GM12875 (cell line): ENCODE measurements at regions not wholly inside any gene's neighbourhood (a gene's known extent, or its start where the extent isn't known, plus 50 kb on each side); places are given as distances from the start of the nearest gene placed in this dataset.

ENCODE experiments used
- H3K4me3 ChIP-seq: one replicate; pipeline ENCODE4 v1.5.1; 2011; ENCODE audit warnings: low read depth, low read length, control low read depth
- CTCF ChIP-seq: IDR thresholded peaks from 2 replicates; pipeline ENCODE4 v1.5.1; 2011; ENCODE audit warnings: low read depth, mild to moderate bottlenecking, control low read depth, inconsistent platforms, low read length, moderate library complexity, borderline replicate concordance; ENCODE audit not compliant: insufficient read depth

DNA sequence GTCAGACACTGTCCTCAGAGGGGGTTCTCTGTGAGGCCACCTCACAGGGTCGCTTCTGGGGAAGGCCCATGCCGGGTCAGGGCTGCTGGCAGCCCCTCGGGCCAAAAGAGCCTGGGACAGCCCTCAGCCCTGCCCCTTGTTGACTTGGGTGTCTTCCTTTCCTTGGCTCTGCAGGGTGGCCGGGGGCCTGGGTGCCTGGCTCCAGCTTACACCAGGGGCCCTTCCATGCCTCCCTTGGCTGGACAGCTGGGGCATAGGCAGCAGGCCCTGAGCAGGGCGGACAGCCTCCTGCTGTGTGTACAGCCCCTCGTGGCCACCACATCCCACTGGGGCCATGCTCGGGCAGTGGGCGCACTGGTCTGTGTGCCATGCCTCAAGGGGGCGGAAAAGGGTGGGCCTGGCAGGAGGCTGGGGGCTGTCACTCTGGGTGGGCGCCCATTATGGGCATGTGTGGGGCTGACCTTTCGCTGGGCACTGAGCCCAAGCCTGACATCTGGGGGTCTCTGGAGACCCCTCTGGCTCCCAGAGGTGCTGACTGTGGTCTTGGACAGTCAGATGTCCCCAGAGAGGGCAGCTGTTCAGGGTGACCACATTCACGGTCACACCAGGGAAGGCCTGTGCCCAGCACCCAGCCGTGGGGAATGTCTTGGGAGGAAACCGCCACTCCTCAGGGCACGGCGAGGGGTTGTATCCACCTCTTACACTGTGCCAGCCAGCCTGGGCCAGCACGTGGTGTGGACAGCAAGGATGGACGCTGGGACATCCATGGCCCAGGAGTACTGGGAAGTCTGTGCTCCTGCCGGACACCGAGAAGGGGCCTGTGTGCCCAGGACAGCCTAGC is 313.3 kb downstream of the TMEM121 start:
- TF ChIP-seq CTCF: no peak
- H3K4me3 ChIP-seq: no peak overlapping the region

DNA sequence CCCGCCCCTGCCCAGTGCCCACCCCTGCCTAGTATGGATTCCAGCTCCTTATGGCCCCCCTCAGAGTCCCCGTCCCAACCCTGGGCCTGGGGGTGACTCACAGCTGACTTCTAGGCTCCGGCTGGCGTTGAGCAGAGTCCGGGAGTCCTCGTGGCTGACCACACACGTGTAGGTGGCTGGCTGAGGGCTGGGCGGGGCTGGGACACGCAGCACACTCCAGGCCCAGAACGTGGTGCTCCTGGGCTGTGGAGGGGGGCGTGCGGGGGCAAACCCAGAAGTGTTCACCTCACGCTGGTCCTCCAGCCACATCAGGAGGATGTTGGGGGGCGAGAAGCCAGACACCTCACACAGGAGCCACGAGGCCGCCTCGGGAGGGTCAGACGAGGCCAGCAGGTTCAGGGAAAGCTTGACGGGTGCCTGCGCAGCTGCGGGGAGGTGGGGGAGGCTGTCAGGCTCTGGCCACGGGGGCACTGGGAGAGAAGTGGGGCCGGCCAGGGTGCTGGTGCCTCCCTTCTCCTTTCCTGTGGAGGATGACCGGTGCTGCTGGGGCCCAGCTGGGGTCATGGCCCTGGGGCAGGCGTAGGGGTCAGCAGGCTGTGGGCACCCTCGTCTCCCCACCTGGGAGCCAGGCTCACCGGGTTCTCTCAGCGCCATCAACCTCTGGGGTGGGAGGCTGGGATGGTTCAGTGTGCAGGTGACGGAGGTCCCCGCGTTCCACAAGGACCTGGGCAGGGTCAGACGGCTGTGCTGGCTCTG is 314.1 kb downstream of the TMEM121 start:
- no peak for TF ChIP-seq CTCF
- no peak overlapping the region for H3K4me3 ChIP-seq

DNA sequence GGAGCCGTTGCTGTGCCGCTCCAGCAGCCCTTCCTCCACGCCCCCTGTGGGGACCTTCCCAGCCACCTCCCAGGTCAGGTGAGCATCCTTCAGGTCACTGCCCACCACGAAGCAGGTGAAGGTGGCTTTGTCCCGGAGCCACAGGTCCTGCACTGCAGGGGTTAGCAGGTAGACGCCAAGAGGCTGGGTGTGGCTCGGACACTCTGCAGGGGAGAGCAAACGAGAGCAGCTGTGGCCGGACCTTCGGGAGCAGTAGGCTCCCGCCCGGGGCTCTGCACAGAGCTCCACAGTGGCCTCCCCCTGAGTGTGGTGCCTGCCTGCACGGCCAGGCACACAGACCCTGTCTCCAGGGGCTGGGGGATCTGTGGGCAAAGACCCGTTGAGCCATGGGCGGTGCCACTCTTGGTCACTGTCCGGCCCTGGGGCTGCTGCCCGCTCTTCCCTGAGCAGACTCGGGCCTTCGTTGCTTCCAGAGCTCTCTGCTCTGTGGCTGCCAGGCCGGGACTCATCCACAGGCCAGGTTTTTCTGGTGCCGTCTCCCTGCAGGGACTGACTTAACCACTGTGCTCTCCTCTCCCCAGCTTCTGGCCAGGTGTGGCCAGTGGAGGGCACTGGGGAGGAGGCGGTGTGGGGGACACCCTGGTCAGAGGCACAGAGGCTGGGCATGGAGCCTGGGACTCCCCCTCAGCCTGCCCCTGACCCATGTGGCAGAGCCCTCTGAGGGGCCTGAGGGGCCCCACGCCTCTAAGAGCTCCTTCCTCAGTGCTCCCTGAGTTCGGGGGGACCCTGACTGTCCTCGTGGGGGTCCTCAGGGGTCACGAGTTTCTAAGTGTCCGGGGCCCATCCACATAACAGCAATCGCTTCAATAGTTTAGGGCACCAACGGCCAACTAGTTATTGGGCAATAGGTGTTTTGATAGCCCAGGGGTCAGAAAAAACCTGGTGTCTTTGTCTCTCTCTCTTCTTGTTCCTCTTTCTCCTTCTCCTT is 314.9 kb downstream of the TMEM121 start:
- TF ChIP-seq CTCF: no peak
- no peak overlapping the region for H3K4me3 ChIP-seq

- no peak for TF ChIP-seq CTCF
Measured at GRCh38 chr14:105842105-105842504, 315.7 kb downstream of the TMEM121 start.

GRCh38 chr14:105843444-105844046 is 317.2 kb downstream of the TMEM121 start:
- no peak overlapping the region for H3K4me3 ChIP-seq
- no peak for TF ChIP-seq CTCF

More at GRCh38 chr14:105842105-105842504, 315.7 kb downstream of the TMEM121 start:
- H3K4me3 ChIP-seq: no peak overlapping the region

DNA sequence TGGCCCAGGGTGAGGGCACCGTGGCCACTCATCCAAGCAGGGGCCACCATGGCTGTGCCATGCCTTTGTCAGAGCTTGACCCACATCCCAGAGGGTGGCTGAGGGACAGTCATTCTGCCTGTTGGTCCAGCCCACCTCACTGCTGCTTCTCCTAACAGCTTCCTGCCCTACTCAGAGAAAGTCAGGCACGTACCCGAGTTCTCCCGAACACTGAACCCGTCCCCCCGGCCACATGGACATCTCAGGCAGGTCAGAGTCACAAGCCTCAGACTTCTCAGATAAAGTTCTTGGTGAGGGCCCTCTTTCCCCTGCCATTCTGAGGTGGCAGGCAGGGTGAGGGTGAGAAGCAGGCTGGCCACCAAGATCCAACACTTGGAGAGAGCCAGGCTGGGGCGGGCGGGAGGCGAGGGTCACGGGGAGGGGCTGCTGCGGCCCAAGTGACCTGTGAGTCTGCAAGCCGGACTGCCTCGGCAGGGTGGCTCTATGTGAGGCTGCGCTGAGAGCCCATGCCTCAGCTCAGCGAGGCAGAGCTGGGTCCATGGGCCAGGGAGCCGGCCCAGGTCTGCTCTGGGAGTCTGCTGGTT is 317.8 kb downstream of the TMEM121 start:
- H3K4me3 ChIP-seq: no peak overlapping the region
- TF ChIP-seq CTCF: no peak
